Retina (tissue), 1 donor: ENCODE measurements at regions not wholly inside any gene's neighbourhood (a gene's known extent, or its start where the extent isn't known, plus 50 kb on each side); places are given as distances from the start of the nearest gene placed in this dataset.
A peak's percentile ranks its signal among the peaks of the same experiment; 100 is the strongest.
"Not testable (repeated sequence)": the region's sequence is repeated elsewhere in the genome, so short reads cannot be mapped to it uniquely, and the experiment has no call there.

ENCODE experiments used
- DNase-seq: peaks from one replicate; pipeline ENCODE4 v3.0.0-alpha.2; 2016

- DNase-seq: no peak
Measured at GRCh38 chr13:56615572-56615971, 525.1 kb upstream of the PRR20A start.

- DNase-seq: no peak
Measured at GRCh38 chr13:56622840-56623239, 517.9 kb upstream of the PRR20A start.

GRCh38 chr13:56628886-56629285 is 511.8 kb upstream of the PRR20A start:
- not testable (repeated sequence) for DNase-seq

DNA sequence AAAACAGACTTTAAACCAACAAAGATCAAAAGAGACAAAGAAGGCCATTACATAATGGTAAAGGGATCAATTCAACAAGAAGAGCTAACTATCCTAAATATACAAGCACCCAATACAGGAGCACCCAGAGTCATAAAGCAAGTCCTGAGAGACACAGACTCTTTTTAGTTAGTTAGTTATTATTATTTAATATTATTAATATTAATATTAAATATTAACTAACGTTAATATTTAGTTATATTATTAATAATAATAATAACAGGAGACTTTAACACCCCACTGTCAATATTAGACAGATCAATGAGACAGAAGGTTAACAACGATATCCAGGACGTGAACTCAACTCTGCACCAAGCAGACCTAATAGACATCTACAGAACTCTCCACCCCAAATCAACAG is 509.7 kb upstream of the PRR20A start:
- DNase-seq: not testable (repeated sequence)

GRCh38 chr13:56653043-56653442 is 487.7 kb upstream of the PRR20A start:
- DNase-seq: no peak

DNA sequence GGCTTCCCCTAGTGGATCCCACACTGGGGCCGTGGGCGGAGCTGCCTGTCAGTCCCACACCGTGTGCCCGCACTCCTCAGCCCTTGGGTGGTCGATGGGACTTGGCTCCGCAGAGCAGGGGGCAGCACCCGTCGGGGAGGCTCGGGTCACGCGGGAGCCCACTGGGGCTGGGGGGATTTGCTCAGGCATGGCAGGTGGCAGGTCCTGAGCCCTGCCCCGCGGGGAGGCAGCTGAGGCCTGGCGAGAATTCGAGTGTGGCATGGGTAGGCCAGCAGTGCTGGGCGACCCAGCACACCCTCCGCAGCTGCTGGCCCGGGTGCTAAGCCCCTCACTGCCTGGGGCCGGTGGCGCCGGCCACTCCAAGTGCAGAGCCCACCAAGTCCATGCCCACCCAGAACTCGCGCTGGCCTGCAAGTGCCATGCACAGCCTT is 481.7 kb upstream of the PRR20A start:
- DNase-seq: no peak

DNA sequence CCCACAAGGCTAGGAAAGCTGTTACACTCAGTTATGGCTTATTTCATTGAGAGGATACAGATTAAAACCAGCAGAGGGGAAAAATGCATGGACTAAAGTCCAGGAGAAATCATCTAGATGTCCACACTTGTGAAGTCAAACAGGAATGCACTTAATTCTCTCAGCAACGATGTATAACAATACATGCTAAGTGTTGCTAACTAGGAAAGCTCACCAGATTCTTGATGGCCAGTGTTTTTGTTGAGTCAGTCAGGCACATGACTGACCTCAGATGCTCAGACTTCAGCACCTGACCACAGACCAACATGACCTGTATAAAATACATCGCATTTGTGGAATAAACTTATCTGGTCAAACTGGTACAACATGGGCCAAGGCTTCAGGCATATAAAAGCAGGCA is 470.2 kb upstream of the PRR20A start:
- DNase-seq: no peak

GRCh38 chr13:56681404-56681803 is 459.3 kb upstream of the PRR20A start:
- DNase-seq: no peak

DNA sequence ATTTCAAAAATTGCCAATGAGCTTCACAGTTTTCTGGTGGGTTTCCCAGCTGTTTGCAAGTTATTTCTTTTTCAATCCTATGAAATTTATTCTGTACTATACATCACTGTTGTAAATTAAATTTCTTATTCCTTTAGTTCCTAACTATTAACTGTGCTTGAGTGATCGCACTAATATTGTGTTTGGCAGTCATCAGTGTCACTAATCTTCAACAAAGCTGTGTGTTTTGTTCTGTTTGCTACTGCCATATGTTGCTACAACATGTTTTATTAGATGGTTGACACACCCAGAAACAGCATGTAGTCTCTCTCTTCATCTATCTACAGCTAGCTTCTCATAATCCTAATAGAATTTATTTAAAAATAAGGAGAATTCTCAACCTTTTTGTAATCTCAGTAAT is 453.6 kb upstream of the PRR20A start:
- DNase-seq: no peak

DNA sequence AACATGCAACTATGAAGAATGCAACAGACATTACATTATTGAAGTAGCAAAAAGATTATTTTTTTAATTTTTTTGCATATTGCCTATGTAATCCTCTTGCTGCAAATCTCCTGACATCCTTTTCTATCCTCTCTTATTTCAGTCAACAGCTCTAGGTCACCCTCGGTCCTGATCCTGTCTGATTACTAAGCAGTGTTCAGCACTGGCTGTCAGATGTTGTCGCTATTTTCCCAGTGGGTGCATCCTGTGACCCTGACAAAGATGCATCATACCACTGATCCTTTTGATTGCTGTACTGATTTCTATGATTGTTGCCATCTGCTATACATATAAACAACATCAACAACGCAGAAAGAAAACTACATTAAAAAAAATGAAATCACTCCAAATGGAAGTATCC is 443.7 kb upstream of the PRR20A start:
- no peak for DNase-seq

GRCh38 chr13:56700324-56700723 is 440.4 kb upstream of the PRR20A start:
- no peak for DNase-seq

GRCh38 chr13:56706485-56706884 is 434.2 kb upstream of the PRR20A start:
- DNase-seq: no peak

DNA sequence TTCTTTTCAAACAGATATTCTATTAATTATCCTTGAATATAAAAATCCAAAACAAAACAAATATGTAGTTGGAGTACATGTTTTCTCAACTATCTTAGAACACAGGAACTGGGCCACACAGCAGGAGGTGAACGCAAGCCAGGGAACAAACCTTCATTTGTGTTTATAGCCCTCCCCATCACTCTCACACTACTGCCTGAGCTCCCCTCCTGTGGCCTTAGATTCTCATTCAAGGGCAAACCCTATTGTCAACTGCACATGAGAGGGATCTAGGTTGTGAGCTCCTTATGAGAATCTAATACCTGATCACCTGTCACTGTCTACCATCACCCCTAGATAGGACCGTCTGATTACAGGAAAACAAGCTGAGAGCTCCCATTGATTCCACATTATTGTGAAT is 427.1 kb upstream of the PRR20A start:
- DNase-seq: no peak

DNA sequence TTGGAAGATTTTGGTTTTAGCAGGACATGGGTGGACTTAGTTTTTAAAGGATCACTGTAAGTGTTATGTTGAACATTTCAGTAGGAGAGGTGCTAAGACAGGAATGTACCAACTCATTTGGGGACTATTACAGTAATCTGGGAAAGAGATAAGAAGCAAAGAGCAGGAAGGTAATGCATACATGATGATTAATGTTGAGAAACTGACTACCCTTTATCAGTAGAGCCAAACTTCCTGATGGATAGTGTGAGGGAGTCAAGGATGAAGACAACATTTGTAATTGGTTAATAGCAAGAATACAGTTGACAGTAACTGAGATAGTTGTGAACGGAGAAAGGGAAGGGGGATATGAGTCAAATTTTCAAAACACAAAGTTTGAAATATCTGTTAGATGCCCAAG is 421.9 kb upstream of the PRR20A start:
- no peak for DNase-seq

DNA sequence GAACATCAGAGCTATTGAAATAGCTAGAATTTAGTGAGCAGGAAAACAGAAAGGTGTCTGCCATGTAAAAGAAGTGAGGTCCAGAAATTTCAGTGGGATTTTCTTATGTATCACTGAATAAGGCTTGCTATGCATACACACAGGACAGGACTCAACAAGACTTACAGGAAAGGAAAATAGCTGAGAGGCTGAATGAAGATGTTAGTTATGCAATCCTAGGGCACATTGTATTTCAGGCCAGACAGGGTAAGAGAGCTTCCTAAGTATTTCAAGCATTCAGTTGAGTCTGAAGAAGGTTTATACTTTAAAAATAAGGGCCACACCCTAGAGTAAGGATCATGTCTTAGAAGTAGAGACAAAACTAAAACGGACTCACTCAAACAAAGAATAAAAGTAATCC is 419.9 kb upstream of the PRR20A start:
- DNase-seq: no peak

- DNase-seq: no peak
Measured at GRCh38 chr13:56735537-56735942, 405.2 kb upstream of the PRR20A start.

DNA sequence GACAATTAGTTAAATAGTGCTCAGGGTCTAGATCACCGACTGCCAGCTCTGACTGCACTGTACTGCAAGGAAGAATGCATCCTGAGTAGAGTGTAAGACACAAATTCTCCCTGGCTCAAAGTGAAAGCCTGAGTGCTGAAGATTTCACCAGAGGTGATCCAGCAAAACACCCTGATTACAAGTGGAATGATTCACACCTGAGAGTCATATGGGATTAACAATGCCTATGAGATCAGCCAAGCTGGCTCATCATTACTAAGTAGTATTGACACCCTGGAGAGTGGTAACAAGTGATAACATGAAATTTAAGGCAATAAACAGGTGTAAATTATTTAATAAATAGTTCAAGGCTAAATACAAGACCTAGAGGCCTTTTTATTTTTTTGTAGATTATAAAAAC is 403.8 kb upstream of the PRR20A start:
- DNase-seq: no peak

GRCh38 chr13:56752636-56753035 is 388.1 kb upstream of the PRR20A start:
- no peak for DNase-seq

DNA sequence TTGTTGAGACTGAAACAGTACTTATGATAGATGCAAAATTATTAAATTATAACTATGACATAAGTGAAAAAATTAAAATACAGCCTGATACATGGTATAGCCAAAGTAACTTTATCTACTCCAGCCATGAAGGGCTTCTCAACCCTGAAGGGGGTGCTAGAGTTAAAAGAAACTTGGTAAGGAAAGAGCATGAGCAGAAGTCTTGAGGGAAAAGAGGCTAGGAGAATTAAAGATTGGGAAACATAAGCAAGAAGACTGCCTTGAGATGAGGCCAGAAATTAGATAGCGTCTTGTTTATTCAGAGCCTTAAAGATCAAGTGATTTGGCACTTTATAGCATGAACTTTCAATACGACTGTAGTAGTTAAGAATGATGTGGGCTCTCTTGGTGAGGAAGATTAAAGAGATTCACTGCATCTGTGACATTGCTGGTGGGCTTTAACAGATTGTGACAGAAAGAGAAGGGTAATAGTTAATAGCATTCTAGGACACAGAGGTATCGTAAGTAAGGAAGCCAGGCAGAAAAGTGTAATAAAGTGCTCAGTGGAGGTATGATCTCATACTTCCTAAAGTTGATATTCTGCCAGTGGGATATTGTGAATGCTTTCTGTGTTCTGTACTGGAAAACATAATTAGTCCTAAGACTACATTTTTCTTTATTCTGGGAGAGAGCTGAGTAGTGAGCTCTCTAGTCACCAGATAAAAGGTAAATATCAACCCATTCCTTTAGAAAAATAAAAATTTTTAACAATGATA is 385.4 kb upstream of the PRR20A start:
- DNase-seq: no peak

- not testable (repeated sequence) for DNase-seq
Measured at GRCh38 chr13:56763333-56763732, 377.4 kb upstream of the PRR20A start.

DNA sequence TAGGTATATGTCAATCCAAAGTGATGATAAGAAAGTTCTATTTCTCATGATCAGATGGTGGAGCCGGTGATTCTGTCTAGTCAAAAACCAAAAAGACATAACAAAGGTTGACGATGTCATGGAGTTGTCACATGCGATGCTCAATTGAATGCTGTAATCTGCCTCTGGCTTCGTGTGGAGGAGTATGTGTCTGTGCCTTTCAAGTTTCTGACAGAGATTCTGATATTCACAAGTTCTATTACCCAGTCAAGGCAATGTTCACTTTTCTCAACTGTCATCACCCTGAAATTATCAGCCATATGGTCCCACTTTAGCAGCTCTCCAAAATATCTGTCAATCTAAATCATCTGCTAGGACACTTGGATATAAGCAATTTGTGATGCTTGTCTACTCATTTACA is 367.6 kb upstream of the PRR20A start:
- peak; percentile 11 for DNase-seq

- DNase-seq: no peak
Measured at GRCh38 chr13:56789527-56789926, 351.2 kb upstream of the PRR20A start.

DNA sequence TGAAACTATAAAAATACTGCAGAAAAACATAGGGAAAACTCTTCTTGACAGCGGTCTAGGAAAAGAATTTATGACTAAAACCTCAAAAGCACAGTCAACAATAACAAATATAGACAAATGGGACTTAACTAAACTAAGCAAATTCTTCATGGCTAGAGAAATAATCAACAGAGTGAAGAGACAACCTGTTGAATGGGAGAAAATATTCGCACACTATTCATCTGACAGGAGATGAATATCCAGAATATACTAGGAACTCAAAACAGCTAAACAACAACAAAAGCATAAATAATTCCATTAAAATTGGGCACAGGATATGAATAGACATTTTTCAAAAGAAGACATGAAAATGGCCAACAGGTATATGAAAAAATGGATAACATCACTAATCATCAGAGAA is 303.6 kb upstream of the PRR20A start:
- no peak for DNase-seq

DNA sequence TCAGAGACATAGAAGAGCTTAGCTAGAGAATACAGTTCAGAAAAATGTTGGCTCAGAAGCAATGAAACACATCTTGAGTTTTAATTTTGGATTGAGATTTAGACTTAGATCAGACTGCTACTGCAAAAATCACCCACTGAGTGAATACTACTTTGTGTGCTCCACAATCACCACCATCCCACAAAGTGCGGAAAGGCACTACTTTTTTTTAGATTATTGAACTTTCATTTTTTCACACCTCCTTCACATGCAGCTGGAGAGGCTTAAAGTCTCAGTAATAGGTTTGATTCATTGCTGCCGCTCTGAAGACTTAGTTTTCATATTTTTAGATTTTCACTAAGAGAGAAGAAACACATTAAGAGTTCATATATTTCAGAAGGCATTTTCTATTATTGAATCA is 289.9 kb upstream of the PRR20A start:
- no peak for DNase-seq

DNA sequence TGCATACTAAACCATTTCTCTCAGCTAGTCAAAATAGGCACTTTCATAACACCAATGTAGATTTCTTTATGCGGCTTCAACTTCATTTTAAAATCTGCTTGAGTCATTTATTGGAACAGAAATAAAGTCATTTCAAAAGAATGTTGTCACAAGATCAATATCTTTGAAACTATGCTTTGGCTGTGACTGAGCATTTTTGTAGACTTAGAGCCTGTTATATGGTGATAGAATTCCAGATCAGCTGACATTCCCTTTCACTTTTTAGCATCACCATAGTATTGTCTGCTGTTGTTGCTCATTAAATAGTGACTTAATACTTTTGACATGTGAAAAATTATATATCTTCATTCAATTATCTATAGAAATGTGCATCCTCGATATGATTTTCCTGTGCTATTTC is 279.2 kb upstream of the PRR20A start:
- DNase-seq: no peak
